OCI-LY3 (cell line): ENCODE measurements at regions not wholly inside any gene's neighbourhood (a gene's known extent, or its start where the extent isn't known, plus 50 kb on each side); places are given as distances from the start of the nearest gene placed in this dataset.

ENCODE experiments used
- H2AFZ ChIP-seq: fragments of 200-600, 300-600 bp; shearing (Covaris generic); 2 replicates; pipeline ENCODE4 v1.6.0; 2014; ENCODE audit warnings: antibody characterized with exemption, low read depth, low read length
- H3K27ac ChIP-seq: fragments of 200-600, 300-600 bp; sonication (generic); 2 replicates; pipeline ENCODE4 v1.5.1; 2014; ENCODE audit warnings: mild to moderate bottlenecking, low read length, moderate library complexity, mixed read lengths
- H3K27me3 ChIP-seq: fragments of 200-600, 300-600 bp; sonication (generic); 2 replicates; pipeline ENCODE4 v1.6.1; 2014; ENCODE audit warnings: low read depth, low read length, mixed read lengths
- H3K36me3 ChIP-seq: fragments of 200-600, 300-600 bp; sonication (generic); replicated peaks from 2 replicates; pipeline ENCODE3; 2014; ENCODE audit warnings: low read depth, low read length, mixed read lengths
- H3K4me1 ChIP-seq: fragments of 300-600, 200-600 bp; sonication (generic); 2 replicates; pipeline ENCODE4 v1.6.1; 2014; ENCODE audit warnings: low read length, mixed read lengths
- H3K4me2 ChIP-seq: fragments of 200-600, 300-600 bp; sonication (generic); 2 replicates; pipeline ENCODE4 v1.6.1; 2014; ENCODE audit warnings: low read length, mixed read lengths
- H3K4me3 ChIP-seq: fragments of 300-600, 200-600 bp; sonication (generic); 2 replicates; pipeline ENCODE4 v1.5.1; 2014; ENCODE audit warnings: antibody characterized with exemption, mild to moderate bottlenecking, low read length, moderate library complexity
- H3K79me2 ChIP-seq: fragments of 300-600, 200-600 bp; shearing (Covaris generic); 2 replicates; pipeline ENCODE4 v1.6.1; 2014; ENCODE audit warnings: mild to moderate bottlenecking, low read length, mixed read lengths
- H3K9ac ChIP-seq: fragments of 300-600, 200-600 bp; shearing (Covaris generic); 2 replicates; pipeline ENCODE4 v1.6.0; 2014; ENCODE audit warnings: mild to moderate bottlenecking, low read length, moderate library complexity
- H3K9me3 ChIP-seq: fragments of 200-600, 300-600 bp; shearing (Covaris generic); 2 replicates; pipeline ENCODE4 v1.6.1; 2014; ENCODE audit warnings: low read length, mixed read lengths; ENCODE audit not compliant: insufficient read depth
- H4K20me1 ChIP-seq: fragments of 200-600, 300-600 bp; sonication (generic); 2 replicates; pipeline ENCODE4 v1.6.1; 2016; ENCODE audit warnings: low read length, mixed read lengths; ENCODE audit not compliant: insufficient read depth
- CTCF ChIP-seq: fragments of 200-600, 300-600 bp; sonication (generic); IDR thresholded peaks from 2 replicates; pipeline ENCODE4 v1.5.1; 2014; ENCODE audit warnings: antibody characterized with exemption, low read length, low read depth
- EZH2phosphoT487 ChIP-seq: fragments of 200-600 bp; shearing (Covaris generic); IDR thresholded peaks from 2 replicates; pipeline ENCODE4 v1.6.1; 2018; ENCODE audit warnings: antibody characterized with exemption, mixed run types, low read depth

GRCh38 chr14:97025722-97026121 is 228.5 kb downstream of the VRK1 start:
- H3K4me3 ChIP-seq: no peak overlapping the region
- no peaks in the 10 kb centered on the region for H3K36me3 ChIP-seq
- no peak overlapping the region for H3K27ac ChIP-seq
- no peaks in the 10 kb centered on the region for H3K27me3 ChIP-seq
- no peaks in the 10 kb centered on the region for H3K79me2 ChIP-seq
- H4K20me1 ChIP-seq: no peaks in the 10 kb centered on the region
- TF ChIP-seq EZH2phosphoT487: no peak
- no peak for TF ChIP-seq CTCF
- H3K9ac ChIP-seq: no peak overlapping the region
- H3K9me3 ChIP-seq: no peaks in the 10 kb centered on the region
- no peak overlapping the region for H2AFZ ChIP-seq
- peaks cover 7% of the 10 kb centered on the region for H3K4me1 ChIP-seq
- no peak overlapping the region for H3K4me2 ChIP-seq

GRCh38 chr14:97027256-97027999 is 230.2 kb downstream of the VRK1 start:
- peaks cover 7% of the 10 kb centered on the region for H3K4me1 ChIP-seq
- H3K9me3 ChIP-seq: no peaks in the 10 kb centered on the region
- H3K9ac ChIP-seq: no peak overlapping the region
- no peak overlapping the region for H2AFZ ChIP-seq
- no peaks in the 10 kb centered on the region for H4K20me1 ChIP-seq
- H3K4me3 ChIP-seq: no peak overlapping the region
- H3K27ac ChIP-seq: no peak overlapping the region
- TF ChIP-seq CTCF: no peak
- no peak for TF ChIP-seq EZH2phosphoT487
- no peaks in the 10 kb centered on the region for H3K36me3 ChIP-seq
- H3K27me3 ChIP-seq: no peaks in the 10 kb centered on the region
- H3K4me2 ChIP-seq: no peak overlapping the region
- H3K79me2 ChIP-seq: no peaks in the 10 kb centered on the region

GRCh38 chr14:97028382-97028781 is 231.2 kb downstream of the VRK1 start:
- Histone ChIP-seq H3K27ac (no peak overlapping the region), H3K4me2 (no peak overlapping the region), H3K4me1 (peaks cover 7% of the 10 kb centered on the region), H3K9ac (no peak overlapping the region), H3K79me2 (no peaks in the 10 kb centered on the region), H2AFZ (no peak overlapping the region), H3K9me3 (no peaks in the 10 kb centered on the region), H4K20me1 (no peaks in the 10 kb centered on the region), H3K4me3 (no peak overlapping the region), H3K36me3 (no peaks in the 10 kb centered on the region), H3K27me3 (no peaks in the 10 kb centered on the region)
- TF ChIP-seq CTCF (no peak), EZH2phosphoT487 (no peak)

- Histone ChIP-seq H3K27ac (no peak overlapping the region), H3K4me1 (peaks cover 7% of the 10 kb centered on the region), H2AFZ (no peak overlapping the region), H4K20me1 (no peaks in the 10 kb centered on the region), H3K9me3 (no peaks in the 10 kb centered on the region), H3K4me2 (no peak overlapping the region), H3K36me3 (no peaks in the 10 kb centered on the region), H3K4me3 (no peak overlapping the region), H3K27me3 (no peaks in the 10 kb centered on the region), H3K9ac (no peak overlapping the region), H3K79me2 (no peaks in the 10 kb centered on the region)
- no peak for TF ChIP-seq CTCF
- TF ChIP-seq EZH2phosphoT487: no peak
Observed at GRCh38 chr14:97029800-97030199, 232.6 kb downstream of the VRK1 start.
